Stomach (tissue), 4 donors: ENCODE measurements at regions not wholly inside any gene's neighbourhood (a gene's known extent, or its start where the extent isn't known, plus 50 kb on each side); places are given as distances from the start of the nearest gene placed in this dataset.

Source experiments
- EP300 ChIP-seq: sonication (generic); formaldehyde crosslinking; IDR thresholded peaks from one replicate; pipeline ENCODE4 v1.6.1; 2017; ENCODE audit warnings: antibody characterized with exemption
- POLR2A ChIP-seq, 4 donors: fragments of 450-650 bp; IDR thresholded peaks; one replicate each; pipeline ENCODE4 v1.6.1; 2016; ENCODE audit warnings: antibody characterized with exemption in 4 of 4, control low read depth in 2 of 4, mild to moderate bottlenecking in 1 of 4, moderate library complexity in 1 of 4
- POLR2AphosphoS5 ChIP-seq, 3 donors: sonication (generic); formaldehyde crosslinking; IDR thresholded peaks; one replicate each; pipeline ENCODE4 v1.6.1; 2016; ENCODE audit warnings: antibody characterized with exemption in 3 of 3
- TF ChIP-seq, protein P1 (sequence below), 7 experiments: fragments of 450-650 bp in 4 of 7; fragments of 200-600 bp in 3 of 7; sonication (generic) in 3 of 7; IDR thresholded peaks; one replicate each; pipeline ENCODE4 v1.5.1; 2016 to 2019; ENCODE audit warnings: antibody characterized with exemption in 7 of 7, control low read depth in 2 of 7, mild to moderate bottlenecking in 1 of 7

DNA sequence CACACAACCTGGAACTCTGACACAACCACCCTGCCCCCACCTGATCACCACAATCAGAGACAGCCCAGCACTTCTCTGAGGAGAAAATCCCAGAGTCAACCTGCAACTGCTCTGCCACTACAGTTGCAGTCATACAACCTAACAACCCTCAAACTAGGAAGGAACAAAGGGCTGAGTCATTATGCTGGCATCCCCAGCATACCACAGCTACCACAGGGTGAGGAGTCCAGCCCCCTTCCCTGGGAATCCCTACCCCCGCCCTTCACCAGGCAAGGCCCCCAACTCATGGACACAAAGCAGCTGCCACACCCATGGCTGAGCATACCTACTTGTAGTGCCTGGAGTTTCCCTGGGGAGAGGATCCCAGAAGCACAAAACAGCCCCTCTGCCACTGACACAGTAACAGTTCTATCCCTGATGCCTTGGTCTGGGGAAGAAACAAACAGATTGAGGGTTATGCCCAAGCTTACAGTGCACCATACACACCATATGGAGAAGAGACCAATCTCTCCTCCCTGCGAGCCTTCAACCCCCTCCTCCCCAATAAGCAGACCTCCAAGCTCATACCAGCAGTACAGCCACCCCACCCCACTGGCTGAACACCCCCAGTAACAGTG, 68.5 kb upstream of the C11orf58 start:
- TF ChIP-seq, protein P1, sequence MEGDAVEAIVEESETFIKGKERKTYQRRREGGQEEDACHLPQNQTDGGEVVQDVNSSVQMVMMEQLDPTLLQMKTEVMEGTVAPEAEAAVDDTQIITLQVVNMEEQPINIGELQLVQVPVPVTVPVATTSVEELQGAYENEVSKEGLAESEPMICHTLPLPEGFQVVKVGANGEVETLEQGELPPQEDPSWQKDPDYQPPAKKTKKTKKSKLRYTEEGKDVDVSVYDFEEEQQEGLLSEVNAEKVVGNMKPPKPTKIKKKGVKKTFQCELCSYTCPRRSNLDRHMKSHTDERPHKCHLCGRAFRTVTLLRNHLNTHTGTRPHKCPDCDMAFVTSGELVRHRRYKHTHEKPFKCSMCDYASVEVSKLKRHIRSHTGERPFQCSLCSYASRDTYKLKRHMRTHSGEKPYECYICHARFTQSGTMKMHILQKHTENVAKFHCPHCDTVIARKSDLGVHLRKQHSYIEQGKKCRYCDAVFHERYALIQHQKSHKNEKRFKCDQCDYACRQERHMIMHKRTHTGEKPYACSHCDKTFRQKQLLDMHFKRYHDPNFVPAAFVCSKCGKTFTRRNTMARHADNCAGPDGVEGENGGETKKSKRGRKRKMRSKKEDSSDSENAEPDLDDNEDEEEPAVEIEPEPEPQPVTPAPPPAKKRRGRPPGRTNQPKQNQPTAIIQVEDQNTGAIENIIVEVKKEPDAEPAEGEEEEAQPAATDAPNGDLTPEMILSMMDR (IDR thresholded peaks at IDR 0.05) = no peak
- TF ChIP-seq EP300 (no peak), POLR2A (IDR thresholded peaks at IDR 0.05) (no peak), POLR2AphosphoS5 (IDR thresholded peaks at IDR 0.05) (no peak)
